ENCODE measurements at regions not wholly inside any gene's neighbourhood (a gene's known extent, or its start where the extent isn't known, plus 50 kb on each side); places are given as distances from the start of the nearest gene placed in this dataset.
A peak's percentile ranks its signal among the peaks of the same experiment; 100 is the strongest.

GRCh38 chr5:74028406-74028805 lies 402.4 kb downstream of the ARHGEF28 start:
- peak; percentile 98 for DNase-seq (ENCODE audit: low spot score)

- DNase-seq (ENCODE audit: low spot score) = no peak
Observed at GRCh38 chr5:74027732-74028338, 401.8 kb downstream of the ARHGEF28 start.

- no peak for DNase-seq (ENCODE audit: low spot score)
Observed at GRCh38 chr5:74026310-74026709, 400.3 kb downstream of the ARHGEF28 start.

DNA sequence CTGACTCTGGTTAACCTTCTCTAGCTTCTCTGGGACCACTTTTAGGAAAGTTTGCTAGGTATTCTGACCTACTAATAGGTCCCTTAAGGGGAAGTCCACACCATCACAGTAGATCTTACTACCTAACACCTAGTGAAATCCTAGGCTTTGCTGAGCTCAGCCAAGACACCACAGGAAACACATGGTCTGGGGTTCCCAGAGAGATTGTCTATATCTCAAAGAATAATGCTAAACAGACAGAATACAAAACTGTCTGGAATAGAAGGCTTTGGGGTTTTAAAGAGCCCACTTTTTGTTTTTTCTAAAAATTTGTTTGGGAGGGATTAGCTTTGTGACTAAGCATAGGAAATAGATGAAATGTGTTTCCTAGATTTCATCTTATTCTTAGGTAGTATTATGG lies 395.1 kb downstream of the ARHGEF28 start:
- no peak for DNase-seq (ENCODE audit: low spot score)

- DNase-seq (ENCODE audit: low spot score) = no peak
Observed at GRCh38 chr5:74020503-74020902, 394.5 kb downstream of the ARHGEF28 start.

GRCh38 chr5:74019923-74020322 lies 393.9 kb downstream of the ARHGEF28 start:
- no peak for DNase-seq (ENCODE audit: low spot score)

GRCh38 chr5:74017786-74018211 lies 391.8 kb downstream of the ARHGEF28 start:
- DNase-seq (ENCODE audit: low spot score) = peak; percentile 29

DNA sequence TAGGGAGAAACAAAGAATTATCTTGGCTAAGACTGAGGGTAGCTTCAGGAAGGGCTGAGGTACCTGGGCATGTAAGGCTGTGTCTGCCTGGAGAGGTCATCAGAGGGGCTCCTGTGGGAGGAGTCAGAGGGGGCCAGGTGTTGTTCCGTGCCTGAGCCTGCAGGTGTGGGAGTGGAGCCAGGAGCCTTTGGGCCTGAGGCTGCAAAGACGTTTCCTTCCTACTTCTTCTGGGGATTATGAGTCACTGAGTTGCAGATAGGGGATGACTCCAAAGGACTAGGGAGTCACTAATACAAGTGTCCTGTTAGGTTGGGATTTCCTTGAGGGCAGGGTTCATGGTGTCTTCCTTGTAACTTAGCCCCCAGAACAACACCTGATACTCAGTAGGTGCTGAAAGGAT lies 391.1 kb downstream of the ARHGEF28 start:
- DNase-seq (ENCODE audit: low spot score) = no peak

GRCh38 chr5:74016373-74016772 lies 390.4 kb downstream of the ARHGEF28 start:
- DNase-seq (ENCODE audit: low spot score) = peak; percentile 17

- no peak for DNase-seq (ENCODE audit: low spot score)
Observed at GRCh38 chr5:74015716-74016115, 389.7 kb downstream of the ARHGEF28 start.

- no peak for DNase-seq (ENCODE audit: low spot score)
Observed at GRCh38 chr5:74013222-74013621, 387.2 kb downstream of the ARHGEF28 start.

DNA sequence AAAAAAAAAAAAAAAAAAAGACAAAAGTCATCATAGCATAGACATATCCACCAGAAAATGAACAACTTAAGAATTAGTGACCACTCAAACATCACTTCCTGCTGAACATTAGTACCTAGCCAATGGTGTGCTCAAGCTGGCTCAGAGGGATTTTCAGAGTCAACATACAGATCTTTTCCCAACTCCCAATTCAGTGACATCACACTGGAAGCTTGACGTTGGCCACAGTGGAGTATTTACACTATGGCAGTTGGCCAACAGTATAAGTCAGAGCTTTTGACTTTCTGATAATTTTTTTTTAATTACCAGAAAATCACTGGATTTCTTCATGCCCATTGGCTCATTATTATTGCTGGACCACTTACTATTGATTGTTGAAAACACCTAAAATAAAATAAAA lies 383.5 kb downstream of the ARHGEF28 start:
- no peak for DNase-seq (ENCODE audit: low spot score)

- no peak for DNase-seq (ENCODE audit: low spot score)
Observed at GRCh38 chr5:74007193-74007592, 381.2 kb downstream of the ARHGEF28 start.

DNA sequence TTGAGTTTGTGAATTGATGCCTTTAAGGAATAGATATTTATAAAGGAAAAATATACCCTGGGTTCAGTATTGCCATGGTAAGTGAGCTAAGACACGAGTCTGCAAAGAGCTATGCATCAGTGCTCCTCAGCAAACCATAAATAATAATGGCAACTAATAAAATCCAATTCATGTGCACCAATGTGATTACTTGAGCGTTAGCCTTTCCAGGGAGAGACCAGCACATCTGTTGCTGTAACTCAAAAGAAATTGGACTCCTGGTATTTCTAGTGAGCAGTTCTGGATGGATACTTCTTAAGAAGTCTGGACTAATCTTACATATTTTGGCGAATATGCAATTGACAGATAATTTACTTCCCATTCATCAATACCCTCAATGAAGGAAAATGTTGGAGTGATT lies 373.3 kb downstream of the ARHGEF28 start:
- no peak for DNase-seq (ENCODE audit: low spot score)

GRCh38 chr5:73998489-73998888 lies 372.5 kb downstream of the ARHGEF28 start:
- no peak for DNase-seq (ENCODE audit: low spot score)

GRCh38 chr5:73997960-73998359 lies 372.0 kb downstream of the ARHGEF28 start:
- no peak for DNase-seq (ENCODE audit: low spot score)

- no peak for DNase-seq (ENCODE audit: low spot score)
Observed at GRCh38 chr5:73996151-73996755, 370.3 kb downstream of the ARHGEF28 start.

GRCh38 chr5:73994963-73995362 lies 369.0 kb downstream of the ARHGEF28 start:
- no peak for DNase-seq (ENCODE audit: low spot score)

Data from SW480 (cell line).